Kidney tubule cell (primary cell): ENCODE measurements at regions not wholly inside any gene's neighbourhood (a gene's known extent, or its start where the extent isn't known, plus 50 kb on each side); places are given as distances from the start of the nearest gene placed in this dataset.
"Not testable (repeated sequence)": the region's sequence is repeated elsewhere in the genome, so short reads cannot be mapped to it uniquely, and the experiment has no call there.

Experiments
- DNase-seq: peaks from one replicate; pipeline ENCODE4 v3.0.0-alpha.2; 2018; ENCODE audit warnings: low spot score

DNA sequence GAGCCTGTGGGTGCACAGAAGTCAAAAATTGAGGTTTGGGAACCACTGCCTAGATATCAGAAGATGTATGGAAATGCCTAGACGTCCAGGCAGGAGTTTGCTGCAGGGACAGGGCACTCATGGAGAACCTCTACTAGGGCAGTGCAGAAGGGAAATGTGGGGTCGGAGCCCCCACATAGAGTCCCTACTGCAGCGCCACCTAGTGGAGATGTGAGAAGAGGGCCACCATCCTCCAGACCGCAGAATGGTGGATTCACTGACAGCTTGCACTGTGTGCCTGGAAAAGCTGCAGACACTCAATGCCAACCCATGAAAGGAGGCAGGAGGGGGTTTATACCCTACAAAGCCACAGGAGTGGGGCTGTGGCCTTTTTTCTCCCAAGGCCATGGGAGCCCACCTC lies 159.0 kb upstream of the ROPN1B start:
- not testable (repeated sequence) for DNase-seq

DNA sequence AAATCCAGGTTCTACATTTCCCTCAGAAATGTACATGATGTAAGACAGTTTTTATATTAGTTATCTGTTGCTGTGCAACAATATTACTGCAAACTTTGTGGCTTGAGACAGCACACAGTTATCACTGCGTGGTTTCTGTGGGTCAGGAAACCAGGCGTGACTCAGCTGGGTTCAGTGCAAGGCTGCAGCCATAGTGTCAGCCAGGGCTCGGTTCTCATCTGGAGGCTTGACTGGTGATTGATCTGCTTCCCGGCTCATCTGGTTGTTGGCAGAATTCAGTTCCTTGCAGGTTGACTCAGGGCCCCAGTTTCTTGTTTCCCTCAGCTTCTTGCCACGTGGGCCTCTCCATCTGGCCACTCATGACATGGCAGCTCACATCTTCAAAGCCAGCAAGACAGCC lies 146.8 kb upstream of the ROPN1B start:
- DNase-seq, result peak; percentile 68

DNA sequence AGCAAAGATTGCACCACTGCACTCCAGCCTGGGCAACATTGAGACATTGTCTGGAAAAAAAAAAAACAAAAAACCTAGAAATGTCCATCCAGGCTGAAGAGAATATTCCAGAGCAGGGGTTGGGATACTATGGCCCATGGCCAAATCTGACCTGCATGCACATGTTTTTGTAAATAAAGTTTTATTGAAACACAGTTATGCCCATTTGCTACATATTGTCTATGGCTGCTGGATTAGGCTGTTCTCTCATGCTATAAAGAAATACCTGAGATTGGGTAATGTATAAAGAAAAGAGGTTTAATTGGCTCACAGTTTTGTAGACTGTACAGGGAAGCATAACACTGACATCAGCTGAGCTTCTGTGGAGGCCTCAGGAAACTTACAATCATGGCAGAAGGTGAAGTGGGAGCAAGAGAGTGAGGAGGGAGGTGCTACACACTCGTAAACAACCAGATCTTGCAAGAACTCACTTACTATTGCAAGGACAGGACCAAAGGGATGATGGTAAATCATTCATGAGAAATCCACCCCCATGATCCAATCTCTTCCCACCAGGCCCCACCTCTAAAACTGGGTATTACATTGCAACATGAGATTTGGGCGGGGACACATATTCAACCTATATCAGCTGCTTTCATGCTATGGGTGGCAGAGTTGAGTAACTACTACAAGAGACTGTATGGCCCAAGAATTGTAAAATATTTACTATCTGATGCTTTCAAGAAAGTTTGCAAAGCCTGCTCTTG lies 137.8 kb upstream of the ROPN1B start:
- not testable (repeated sequence) for DNase-seq

DNA sequence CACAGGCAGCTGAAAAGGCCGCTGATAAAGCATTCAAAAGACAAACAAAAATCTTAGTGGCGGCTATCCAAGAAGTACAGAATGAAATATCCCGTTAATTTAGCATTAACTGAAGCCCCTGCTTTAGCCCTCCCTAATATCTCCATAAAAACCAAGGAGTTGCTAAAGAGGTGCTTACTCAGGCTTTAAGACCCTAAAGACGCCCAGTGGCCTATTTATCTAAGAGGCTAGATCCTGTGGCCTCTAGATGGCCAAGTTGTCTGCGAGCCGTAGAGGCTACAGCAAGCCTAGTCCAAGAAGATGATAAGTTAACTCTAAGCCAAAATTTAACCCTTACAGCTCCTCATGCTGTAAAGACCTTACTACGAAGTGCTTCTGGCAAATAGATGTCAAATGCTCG lies 133.4 kb upstream of the ROPN1B start:
- DNase-seq, result not testable (repeated sequence)

DNA sequence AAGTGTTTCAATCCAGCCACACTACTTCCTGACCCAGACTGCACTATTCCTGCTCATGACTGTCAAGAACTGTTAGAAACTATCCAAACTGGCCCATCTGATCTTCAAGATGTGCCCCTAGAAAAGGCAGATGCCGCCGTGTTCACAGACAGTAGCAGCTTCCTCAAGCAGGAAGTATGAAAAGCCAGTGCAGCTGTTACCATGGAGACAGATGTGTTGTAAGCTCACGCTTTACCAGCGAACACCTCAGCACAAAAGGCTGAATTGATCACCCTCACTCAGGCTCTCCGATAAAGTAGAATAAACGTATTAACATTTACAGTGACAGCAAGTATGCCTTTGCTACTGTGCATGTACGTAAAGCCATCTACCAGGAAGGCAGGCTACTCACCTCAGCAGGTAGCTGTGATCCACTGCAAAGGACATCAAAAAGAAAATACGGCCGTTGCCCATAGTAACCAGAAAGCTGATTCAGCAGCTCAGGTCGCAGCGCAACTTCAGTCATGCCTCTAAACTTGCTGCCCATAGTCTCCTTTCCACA lies 132.9 kb upstream of the ROPN1B start:
- peak; percentile 29 for DNase-seq

DNA sequence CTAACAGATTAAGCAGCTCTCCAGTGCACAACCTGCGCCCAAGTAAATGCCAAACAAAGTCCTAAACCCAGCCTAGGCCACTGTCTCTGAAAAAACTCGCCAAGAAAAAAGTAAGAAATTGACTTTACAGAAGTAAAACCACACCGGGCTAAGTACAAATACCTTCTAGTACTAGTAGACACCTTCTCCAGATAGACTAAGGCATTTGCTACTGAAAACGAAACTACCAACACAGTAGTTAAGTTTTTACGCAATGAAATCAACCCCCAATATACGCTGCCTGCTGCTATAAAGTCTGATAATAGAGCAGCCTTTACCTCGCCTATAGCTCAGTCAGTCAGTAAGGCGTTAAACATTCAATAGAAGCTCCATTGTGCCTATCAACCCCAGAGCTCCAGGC lies 132.2 kb upstream of the ROPN1B start:
- DNase-seq, result not testable (repeated sequence)

DNA sequence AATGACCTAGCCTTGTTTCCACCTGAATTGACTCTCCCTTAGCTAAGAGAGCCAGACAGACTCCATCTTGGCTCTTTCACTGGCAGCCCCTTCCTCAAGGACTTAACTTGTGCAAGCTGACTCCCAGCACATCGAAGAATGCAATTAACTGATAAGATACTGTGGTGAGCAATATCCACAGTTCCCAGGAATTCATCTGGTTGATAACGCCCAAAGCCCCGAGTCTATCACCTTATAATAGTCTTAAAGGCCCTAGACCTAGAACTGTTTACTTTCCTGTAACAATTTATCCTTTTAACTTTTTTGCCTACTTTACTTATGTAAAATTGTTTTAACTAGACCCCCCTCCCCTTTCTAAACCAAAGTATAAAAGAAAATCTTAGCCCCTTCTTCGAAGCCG lies 130.1 kb upstream of the ROPN1B start:
- DNase-seq, result not testable (repeated sequence)

DNA sequence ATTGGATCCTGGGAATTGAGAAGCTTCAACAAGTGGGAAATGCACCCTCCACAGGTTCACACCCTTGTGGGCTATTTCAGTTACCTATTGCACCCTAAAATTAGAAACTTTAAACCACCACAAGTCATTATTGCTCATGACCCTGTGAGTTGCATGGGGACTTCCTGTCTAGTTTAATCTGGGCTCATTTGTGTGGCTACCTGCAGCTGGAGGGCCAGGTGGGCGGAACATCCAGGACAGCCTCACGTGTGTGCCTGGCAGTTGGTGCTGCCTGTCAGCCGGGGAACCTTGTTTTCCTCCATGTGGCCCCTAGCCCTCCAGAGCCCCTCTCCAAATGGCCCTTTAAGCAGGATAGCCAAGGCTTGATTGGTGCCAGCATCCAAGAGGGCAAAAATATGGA lies 128.5 kb upstream of the ROPN1B start:
- DNase-seq, result not testable (repeated sequence)

DNA sequence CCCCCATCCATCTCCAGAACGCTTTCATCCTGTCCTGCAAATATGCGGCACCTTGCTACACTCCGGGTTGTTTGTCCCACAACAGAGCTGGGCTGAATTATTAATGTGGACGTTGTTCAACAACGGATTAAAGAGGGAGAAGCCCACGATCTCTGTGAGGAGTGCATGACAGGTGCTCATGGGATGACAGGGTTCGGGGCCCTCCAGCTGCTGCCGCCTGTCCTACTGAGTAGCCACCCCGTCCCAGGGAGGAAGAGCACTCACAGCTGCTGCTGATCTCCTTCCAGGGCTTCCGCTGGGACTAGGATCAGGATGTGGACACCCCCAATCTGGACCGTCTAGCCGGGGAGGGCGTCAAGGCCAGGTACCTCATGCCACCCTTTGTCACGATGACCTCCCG lies 121.0 kb upstream of the ROPN1B start:
- not testable (repeated sequence) for DNase-seq

DNA sequence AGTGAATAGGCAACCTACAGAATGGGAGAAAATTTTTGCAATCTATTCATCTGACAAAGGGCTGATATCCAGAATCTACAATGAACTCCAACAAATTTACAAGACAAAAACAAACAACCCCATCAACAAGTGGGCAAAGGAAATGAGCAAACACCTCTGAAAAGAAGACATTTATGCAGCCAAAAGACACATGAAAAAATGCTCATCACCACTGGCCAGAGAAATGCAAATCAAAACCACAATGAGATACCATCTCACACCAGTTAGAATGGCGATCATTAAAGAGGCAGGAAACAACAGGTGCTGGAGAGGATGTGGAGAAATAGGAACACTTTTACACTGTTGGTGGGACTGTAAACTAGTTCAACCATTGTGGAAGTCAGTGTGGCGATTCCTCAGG lies 114.0 kb upstream of the ROPN1B start:
- DNase-seq, result not testable (repeated sequence)

DNA sequence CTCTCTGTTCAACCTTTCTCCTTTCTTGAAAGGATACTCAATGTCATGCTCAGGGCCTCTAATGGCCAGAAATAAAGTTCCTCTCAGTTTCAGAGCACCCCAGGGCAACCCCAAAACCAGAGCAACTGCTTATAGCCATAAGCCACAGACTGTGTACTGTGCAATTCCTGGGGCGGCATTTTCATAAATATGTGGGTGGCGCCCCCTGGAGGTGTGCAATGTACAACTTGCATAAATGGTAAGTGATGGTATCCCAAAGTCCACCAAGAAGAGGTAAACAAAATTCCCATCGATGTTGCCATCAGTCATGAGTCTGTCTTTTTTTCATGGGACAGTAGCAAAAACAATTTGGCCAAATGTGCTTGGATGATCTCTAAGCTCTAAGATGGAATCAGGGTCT lies 108.4 kb upstream of the ROPN1B start:
- DNase-seq, result not testable (repeated sequence)

DNA sequence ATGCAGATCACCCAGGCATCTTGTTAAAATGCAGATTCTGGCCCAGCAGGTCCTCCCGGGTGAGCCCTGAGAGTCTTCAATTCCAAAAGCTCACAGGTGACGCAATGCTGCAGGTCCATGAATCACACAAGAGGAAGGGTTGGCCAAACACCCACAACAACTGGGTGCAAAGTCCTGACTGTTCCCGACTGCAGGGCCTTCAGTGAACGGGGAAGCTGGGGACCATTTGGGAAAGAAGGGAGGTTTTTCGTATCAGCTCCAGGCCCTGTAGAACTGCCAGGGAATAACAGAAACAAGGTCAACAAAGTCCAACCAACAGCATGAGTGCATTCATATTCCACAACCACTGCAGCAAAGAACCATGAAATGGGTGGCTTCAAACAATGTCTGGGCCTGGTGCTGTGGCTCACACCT lies 106.1 kb upstream of the ROPN1B start:
- DNase-seq, result not testable (repeated sequence)

DNA sequence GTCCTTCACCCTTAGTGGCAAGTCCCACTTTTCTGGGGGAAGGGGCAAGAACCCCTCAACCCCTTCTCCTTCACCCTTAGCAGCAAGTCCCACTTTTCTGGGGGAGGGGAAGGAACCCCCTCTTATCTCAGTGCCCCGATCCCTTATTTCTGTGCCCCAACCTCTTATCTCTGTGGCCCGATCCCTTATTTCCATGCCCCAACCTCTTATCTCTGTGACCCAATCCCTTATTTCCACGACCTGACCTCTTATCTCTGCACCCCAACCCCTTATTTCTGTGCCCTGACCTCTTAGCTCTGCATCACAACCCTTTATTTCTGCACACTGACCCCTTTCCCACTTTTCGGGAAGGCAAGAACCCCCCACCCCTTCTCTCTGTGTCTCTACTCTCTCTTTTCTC lies 104.4 kb upstream of the ROPN1B start:
- not testable (repeated sequence) for DNase-seq

DNA sequence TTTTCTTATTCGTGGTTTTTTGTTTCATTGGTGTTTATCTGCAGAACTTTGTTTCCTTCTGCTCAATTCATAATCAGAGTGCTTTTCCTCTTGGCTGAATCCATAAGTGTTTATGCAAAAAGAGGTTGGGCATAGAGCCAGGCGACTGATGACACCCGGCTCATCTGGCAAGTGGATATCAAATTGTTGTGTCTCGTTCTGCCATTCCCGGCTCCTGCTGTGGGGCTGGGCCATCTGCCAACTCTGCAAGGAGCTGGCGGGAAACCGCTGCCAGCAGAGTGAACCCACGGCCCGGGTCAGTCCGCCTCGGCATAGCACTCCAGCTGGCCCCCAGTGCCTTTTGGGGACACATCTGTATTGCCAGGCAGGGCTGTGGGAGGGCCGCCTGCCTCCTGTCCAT lies 83.0 kb upstream of the ROPN1B start:
- DNase-seq, result not testable (repeated sequence)

DNA sequence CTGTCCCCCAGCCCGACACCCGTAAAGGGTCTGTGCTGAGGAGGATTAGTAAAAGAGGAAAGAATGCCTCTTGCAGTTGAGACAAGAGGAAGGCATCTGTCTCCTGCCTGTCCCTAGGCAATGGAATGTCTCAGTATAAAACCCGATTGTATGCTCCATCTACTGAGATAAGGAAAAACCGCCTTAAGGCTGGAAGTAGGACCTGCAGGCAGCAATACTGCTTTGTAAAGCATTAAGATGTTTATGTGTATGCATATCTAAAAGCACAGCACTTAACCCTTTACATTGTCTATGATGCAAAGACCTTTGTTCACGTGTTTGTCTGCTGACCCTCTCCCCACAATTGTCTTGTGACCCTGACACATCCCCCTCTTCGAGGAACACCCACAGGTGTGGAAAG lies 69.8 kb upstream of the ROPN1B start:
- not testable (repeated sequence) for DNase-seq

DNA sequence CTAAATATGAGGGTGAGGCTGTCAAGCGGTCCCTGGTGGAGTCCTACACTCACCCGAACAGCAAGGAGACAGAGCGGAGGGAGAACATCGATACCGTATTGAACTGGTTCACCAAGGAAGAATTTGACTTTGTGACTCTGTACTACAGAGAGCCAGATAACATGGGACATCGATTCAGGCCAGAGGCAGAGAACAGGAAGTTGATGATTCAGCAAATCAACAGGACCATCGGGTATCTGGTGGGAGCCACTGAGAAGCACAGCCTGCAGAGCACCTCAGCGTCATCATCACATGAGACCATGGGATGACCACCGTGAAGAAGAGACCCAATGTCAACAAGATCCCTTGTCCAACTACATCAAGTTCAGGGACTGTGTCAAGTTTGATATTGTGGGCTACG lies 67.5 kb upstream of the ROPN1B start:
- DNase-seq, result not testable (repeated sequence)

DNA sequence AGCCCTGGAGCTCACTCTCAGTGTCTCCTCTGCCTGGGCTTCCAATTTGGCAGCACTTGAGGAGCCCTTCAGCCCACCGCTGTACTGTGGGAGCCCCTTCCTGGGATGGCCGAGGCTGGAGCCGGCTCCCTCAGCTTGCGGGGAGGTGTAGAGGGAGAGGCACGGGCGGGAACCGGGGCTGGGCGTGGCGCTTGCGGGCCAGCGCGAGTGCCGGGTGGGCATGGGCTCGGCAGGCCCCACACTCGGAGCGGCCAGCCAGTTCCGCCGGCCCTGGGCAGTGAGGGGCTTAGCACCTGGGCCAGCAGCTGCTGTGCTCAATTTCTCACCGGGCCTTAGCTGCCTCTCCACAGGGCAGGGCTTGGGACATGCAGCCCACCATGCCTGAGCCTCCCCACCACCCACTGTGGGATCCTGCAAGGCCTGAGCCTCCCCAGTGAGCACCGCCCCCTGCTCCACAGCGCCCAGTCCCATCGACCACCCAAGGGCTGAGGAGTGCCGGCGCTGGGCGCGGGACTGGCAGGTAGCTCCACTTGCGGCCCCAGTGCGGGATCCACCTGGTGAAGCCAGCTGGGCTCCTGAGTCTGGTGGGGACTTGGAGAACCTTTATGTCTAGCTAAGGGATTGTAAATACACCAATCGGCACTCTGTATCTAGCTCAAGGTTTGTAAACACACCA lies 65.1 kb upstream of the ROPN1B start:
- DNase-seq, result not testable (repeated sequence)

DNA sequence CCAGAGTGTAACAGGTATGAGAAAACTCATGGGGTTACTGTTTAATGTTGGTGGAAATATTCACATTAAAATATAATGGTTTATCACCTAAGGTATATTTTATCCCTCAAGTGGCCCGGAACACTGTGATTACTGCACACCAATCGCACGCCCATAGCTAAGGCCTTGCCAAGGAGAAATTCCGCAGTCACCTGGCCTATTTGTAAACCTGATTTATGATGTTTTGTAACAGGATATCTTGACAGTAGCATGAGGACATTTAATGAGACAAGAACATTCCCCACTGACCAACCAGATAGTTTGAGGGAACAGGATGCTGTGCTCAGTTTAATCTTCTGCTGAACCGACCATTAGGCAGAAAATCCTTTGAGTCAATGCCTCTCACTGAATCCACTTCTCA lies 61.7 kb upstream of the ROPN1B start:
- not testable (repeated sequence) for DNase-seq

DNA sequence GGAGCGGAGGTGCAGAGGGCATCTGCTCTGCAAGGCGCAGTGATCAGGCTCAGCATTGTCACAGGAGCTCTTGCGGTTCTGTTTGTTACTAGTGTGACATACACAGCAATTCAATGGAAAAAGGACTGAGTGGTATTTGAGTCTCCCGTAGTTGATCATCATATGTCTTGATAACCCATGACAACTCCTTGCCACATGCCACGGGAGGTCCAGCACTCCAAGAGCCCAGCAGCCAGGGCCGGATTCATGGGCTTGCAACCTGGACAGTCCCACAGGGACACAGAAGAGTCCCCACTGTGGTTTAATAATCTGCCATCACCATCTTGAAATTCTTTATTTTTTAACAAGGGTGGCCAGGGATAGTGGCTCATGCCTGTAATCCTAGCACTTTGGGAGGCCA lies 58.1 kb upstream of the ROPN1B start:
- not testable (repeated sequence) for DNase-seq

DNA sequence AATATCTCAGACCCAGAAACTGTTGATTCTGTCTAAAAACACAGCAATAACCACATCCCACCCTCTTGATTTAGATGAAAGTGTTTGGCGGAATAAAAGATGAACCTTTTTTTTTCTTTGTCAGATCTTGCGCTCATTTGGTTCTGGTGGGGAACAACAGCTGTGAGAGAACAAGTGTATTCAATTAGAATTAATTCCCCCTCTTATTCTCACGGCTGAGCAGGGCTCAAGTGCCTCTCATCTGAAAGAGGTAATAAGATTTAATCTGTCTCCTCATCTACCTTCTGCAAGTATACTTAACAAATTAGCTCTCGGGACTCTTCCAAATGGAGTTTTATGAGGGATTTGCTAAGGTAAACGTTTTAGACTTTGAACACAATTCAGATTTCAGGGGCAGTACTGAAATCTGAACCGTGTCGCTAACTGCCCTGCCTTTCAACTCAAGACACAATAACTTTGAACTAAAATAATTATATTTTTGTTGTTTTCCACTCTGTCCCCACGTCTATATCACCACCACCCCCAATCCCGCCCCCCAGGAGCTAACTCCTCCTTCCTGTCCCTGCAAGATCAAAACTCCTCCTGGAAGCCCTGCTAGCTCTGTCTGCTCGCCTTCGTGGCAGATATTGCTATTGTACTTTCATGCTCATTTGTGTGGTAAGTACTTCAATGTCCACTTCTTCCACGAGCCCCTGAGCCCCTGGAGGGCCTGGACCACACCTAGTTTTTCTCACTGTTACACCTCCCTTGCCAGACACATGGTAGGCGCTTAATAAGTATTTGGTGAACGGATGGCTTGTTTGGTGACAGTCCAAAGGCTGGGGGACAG lies 54.2 kb upstream of the ROPN1B start:
- peak; percentile 25 for DNase-seq

DNA sequence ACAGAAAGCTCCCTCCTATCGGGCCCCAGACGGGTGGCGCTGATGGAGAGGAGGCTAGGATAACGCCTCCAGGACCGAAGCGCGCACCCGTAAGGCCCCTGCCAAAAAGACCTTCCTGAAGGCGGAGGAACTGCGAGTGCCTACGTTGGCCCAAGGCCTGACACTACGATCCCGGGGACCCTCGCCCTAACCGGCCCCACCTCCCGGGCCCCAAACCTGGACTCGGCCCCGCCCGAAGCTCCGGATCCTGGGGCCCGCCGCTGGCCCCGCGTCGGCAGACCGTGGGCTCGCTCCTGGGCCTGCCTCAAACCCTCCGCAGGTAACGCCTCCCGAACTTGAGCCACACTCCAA lies 53.6 kb upstream of the ROPN1B start:
- DNase-seq, result peak; percentile 21

DNA sequence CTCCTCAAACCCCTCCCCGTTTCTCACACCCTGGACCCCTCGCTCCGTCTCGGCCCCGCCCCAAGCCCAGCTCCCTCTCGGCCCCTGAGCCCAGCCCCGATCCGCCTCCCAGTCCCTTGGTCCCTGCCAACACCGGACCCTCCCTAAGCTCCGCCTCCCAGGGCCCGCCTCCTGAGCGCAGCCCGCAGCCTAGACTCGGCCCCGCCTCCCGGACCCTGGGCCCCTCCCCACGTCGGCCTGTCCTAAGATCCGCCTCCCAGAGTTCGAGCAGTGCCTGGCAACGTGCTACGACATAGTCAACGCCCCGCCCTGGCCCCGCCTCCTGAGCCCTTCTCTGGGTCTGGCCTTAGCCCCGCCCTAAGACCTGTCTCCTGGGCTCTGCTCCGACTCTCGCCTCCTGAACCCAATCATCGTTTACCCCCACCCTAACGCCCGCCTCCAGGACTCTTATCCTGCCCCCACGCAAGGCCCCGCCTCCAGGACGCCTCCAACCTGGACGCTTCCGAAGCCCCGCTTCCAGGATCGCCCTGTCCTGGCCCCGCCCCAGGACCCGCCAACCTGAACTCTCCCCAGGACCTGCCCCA lies 53.1 kb upstream of the ROPN1B start:
- DNase-seq, result peak; percentile 99
